HG02763 (cell line): ENCODE measurements at regions not wholly inside any gene's neighbourhood (a gene's known extent, or its start where the extent isn't known, plus 50 kb on each side); places are given as distances from the start of the nearest gene placed in this dataset.
A peak's percentile ranks its signal among the peaks of the same experiment; 100 is the strongest.
"Not testable (repeated sequence)": the region's sequence is repeated elsewhere in the genome, so short reads cannot be mapped to it uniquely, and the experiment has no call there.

Source experiments
- ATAC-seq: cut with Tn5 transposase; IDR thresholded peaks from one replicate; pipeline ENCODE4 v1.9.1; 2021; ENCODE audit warnings: mild to moderate bottlenecking, moderate library complexity; ENCODE audit not compliant: unreplicated experiment

DNA sequence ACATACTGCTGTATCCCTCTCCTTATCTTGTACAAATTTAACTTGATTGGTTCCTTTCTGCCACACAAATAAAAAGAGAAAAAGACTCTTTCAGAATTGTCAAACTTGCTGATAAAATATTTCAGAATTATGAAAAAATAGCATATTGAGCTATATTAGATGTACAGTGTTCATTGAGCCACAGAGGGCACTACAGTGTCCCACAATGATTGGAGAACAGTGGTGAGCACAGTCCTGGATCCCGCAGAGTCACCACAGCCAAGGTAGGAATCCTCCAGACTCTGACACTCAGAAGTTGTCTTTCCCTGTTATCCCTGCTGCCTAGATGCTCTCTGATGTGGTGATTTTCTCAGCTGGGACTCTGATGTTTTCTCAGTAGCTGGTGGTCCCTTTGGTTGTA, 1281.3 kb upstream of the ZEB2 start:
- no peak for ATAC-seq

- no peak for ATAC-seq
These were observed 1280.5 kb upstream of the ZEB2 start for GRCh38 chr2:145800151-145801091.

GRCh38 chr2:145799595-145800108, 1279.7 kb upstream of the ZEB2 start:
- no peak for ATAC-seq

- ATAC-seq, result no peak
These were observed 1278.5 kb upstream of the ZEB2 start for GRCh38 chr2:145798419-145798818.

GRCh38 chr2:145797692-145798091, 1277.8 kb upstream of the ZEB2 start:
- no peak for ATAC-seq

- no peak for ATAC-seq
These were observed 1272.8 kb upstream of the ZEB2 start for GRCh38 chr2:145792745-145793144.

DNA sequence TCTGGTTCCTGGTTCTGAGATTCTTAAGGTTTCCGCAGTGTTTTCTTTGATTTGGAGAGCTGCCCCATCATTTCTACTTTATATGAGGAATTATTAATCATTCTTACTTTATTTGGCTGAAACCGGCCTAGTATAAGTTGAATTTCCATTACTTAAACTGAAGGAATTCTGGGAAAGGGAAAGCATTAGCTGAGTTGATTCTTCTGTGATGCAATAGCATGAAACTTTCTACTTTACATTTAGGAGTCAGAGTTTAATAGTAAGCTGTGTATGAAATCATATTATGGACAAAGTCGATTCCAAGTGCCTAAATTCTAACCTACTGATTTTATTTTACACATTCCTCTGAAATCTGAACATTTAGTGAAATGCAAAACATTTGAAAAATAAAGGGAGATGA, 1269.7 kb upstream of the ZEB2 start:
- no peak for ATAC-seq

DNA sequence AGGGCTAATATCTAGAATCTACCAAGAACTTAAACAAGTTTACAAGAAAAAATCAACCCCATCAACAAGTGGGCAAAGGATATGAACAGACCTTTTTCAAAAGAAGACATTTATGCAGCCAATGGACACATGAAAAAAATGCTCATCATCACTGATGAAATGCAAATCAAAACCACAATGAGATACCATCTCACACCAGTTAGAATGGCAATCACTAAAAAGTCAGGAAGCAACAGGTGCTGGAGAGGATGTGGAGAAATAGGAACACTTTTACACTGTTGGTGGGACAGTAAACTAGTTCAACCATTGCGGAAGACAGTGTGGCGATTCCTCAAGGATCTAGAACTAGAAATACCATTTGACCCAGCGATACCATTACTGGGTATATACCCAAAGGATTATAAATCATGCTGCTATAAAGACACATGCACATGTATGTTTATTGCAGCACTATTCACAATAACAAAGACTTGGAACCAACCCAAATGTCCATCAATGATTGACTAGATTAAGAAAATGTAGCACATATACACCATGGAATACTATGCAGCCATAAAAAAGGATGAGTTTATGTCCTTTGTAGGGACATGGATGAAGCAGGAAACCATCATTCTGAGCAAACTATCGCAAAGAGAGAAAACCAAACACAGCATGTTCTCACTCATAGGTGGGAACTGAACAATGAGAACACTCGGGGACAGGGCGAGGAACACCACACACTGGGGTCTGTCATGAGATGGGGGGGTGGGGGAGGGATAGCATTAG, 1267.9 kb upstream of the ZEB2 start:
- ATAC-seq, result not testable (repeated sequence)

DNA sequence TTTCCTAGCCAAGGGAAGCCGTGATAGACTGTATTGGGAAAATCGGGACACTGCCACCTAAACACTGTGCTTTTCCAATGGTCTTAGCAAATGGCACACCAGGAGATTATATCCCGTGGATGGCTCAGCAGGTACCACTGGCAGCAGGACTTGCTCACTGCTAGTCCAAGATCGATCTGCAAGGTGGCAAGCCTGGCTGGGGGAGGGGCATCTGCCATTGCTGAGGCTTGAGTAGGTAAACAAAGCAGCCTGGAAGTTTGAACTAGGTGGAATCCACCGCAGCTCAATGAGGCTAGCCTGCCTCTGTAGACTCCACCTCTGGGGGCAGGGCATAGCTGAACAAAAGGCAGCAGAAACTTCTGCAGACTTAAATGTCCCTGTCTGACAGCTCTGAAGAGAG, 1262.7 kb upstream of the ZEB2 start:
- not testable (repeated sequence) for ATAC-seq

- ATAC-seq, result no peak
These were observed 1258.0 kb upstream of the ZEB2 start for GRCh38 chr2:145777914-145778313.

GRCh38 chr2:145777297-145777696, 1257.4 kb upstream of the ZEB2 start:
- ATAC-seq, result no peak

- ATAC-seq, result no peak
These were observed 1255.7 kb upstream of the ZEB2 start for GRCh38 chr2:145775591-145775990.

DNA sequence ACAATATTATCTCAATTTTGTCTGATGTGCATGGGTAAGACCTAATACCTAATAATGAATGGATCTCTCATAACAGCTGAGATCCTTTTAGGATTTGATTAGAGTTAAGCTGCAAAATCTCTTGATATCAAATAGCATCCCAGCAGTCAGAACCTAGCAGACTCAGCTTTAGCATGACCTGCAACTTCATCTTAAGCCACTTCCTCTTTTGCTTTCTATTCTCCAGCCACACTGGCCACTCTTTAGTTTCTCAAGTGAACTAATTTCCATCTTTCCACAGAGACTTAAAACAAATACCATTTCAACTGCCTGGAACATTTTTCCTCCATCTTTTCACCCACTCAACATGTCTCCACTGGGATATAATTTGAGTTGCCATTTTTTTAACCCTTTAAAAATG, 1251.6 kb upstream of the ZEB2 start:
- peak; percentile 99 for ATAC-seq

DNA sequence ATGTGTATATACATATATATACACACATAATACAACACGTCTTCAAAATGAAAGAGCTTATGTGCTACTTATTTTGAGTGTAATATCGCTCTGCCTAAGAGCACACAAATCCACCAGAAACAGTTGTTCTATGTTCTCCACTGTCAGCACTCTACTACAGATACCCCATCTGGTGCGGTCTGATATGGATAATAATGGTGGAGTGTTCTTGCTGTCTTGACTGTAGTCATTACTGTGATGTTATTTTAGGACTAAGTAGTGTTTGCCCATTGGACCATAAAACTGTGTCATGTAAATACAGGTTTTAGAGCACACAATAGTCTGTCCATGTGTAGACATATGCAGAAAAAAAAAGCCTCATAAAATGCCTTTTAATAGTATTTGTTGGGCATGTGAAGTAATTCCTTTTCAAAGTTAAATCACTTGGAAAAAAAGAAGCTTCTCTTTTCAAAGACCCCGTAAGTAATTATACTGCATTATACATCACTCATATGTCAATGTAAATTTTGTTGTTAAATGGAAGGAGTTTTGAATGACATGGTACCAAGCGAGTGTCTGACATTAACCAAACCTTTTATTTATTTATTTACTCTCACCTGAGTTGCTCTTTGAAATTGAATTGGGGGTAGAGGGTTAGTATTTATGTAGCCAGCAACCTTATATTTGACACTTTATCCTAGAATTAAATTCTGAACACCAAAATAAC, 1249.2 kb upstream of the ZEB2 start:
- no peak for ATAC-seq

DNA sequence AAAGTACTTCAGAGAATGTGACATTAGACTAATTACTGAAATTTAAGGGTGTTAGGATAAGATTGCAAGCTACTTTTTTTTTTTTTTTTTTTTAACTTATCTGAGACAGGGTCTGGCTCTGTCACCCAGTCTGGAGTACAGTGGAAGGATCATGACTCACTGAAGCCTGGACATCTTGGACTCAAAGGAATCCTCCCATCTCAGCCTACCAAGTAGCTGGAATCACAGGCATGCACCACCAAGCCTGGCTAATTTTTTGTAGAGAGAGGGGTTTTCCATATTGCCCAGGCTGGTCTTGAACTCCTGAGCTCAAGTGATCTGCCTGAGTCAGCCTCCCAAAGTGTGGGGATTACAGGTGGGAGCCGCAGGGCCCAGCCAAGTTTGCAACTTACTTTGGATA, 1246.0 kb upstream of the ZEB2 start:
- ATAC-seq, result no peak

DNA sequence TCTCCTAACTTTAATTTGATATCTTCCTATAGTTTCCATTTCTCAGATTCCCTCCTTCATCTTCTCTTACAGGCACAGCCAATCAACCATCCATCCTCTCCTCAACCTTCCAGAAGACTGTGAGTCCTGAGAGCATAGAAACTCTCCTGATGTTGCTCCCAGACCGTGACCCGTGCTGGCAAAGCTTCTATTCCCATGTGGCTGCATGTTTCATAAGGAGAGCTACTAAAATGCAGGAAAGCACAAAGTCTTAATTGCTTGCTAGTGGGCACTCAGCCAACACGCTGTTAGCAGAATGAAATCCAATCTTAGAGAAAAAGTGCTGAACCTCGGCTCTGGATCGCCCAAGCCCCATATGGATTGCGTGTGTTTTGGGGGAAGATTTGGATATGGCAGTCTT, 1244.7 kb upstream of the ZEB2 start:
- no peak for ATAC-seq

DNA sequence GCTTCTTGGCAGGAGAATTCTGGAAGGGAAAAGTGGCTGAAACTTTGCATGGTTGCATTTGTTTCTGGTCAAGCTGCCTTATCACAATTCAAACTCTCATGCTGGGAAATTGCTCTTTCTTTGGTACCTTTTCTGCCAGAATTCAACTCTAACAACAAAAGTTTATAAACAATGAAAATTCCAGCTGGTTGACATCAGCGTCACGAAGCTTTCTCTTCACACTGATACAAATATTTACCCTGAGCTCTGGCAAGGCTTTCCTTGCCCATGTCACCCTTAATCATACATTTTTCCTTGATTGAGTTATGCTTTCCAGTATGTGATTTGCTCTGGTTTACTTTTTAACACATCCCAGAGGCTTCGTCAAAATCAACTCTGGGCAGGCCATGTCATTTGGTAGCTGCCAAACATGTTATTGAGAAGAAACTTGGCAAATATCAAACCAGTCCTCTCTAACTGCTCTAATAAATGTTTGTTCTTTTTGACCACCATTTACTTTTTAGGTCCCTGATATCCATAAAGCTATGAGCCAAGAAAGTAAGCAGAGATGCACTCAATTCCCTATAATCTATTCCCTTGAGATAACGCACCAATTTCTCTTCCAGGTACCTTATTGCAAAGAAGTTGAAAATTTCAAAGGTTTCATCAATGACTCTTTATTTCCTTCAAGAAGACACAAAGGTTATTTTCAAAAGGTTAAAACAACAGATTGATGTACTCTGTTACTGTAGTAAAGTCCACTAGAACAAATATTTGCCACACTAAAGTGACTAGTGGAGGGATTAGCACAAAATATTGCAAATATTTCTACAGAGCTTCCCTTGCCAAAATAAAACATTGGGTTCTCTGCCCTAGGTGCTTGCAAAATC, 1241.1 kb upstream of the ZEB2 start:
- no peak for ATAC-seq

- ATAC-seq, result no peak
These were observed 1239.5 kb upstream of the ZEB2 start for GRCh38 chr2:145759228-145759915.

- no peak for ATAC-seq
These were observed 1237.8 kb upstream of the ZEB2 start for GRCh38 chr2:145757503-145758246.
